Skin epidermis (tissue), 12 donors: ENCODE measurements at regions not wholly inside any gene's neighbourhood (a gene's known extent, or its start where the extent isn't known, plus 50 kb on each side); places are given as distances from the start of the nearest gene placed in this dataset.
"Not testable (repeated sequence)": the region's sequence is repeated elsewhere in the genome, so short reads cannot be mapped to it uniquely, and the experiment has no call there.

Experiments
- H3K27ac ChIP-seq, 21 experiments: fragments of 200-600 bp; sonication (generic) in 11 of 21; one replicate each; pipeline ENCODE4 v1.5.0; 2020; ENCODE audit warnings: mild to moderate bottlenecking in 3 of 21, inconsistent platforms in 2 of 21, moderate library complexity in 2 of 21
- H3K4me3 ChIP-seq, 7 experiments: fragments of 200-600 bp; sonication (generic) in 2 of 7; one replicate each; pipeline ENCODE4 v1.5.0; 2020; ENCODE audit warnings: inconsistent platforms in 2 of 7, mild to moderate bottlenecking in 2 of 7, moderate library complexity in 1 of 7

DNA sequence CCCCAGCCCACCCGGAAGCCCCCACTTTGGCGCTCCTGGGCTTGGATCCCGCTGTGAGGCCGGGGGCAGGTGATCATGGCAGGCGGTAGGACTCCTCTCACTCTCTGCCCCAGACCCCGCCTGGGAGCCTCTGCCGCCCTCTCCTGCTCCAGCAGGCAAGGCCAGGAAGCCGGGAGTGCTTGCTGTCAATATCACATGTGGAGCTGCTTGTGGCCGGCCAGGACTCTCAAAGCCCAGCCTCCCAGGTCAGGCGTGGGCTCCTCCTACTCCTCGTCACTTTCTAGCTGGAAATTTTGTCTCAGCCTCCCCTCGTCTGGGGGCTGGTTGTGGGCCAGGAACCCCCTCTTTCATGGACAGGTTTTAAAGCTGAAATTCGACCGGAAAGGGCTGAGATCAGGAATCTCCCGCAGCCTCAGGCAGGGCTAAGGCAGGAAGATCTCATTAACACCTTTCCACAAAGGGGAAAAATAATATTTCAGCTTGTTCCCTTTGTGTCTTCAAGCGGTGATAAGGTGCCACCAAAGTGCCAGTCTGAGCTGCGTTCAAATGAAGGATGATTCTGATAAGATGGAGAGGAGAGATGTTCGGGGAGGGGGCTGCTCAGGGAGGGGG is 273.6 kb upstream of the PODXL start:
- Histone ChIP-seq H3K4me3 (no peak overlapping the region), H3K27ac (no peak overlapping the region)

DNA sequence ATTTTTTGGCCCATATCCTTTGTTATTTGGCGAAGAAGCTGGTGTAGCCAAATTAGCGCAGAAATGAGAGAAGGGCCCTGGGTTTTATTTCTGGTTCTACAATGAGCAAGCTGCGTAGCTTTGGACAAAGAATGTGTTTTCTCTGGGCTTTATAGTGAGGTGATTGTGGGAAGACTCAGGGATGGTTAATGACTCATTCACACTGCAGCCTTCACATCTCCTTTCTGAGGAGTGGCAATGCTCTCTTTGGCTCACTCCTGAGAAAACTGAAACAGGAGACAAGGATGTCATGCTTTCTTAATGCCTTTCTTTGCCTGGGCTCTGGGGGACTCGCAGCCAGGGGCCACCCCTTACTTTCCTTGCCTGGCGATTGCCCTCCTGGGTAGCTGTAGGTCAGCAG is 271.0 kb upstream of the PODXL start:
- Histone ChIP-seq H3K4me3 (no peak overlapping the region), H3K27ac (no peak overlapping the region)

DNA sequence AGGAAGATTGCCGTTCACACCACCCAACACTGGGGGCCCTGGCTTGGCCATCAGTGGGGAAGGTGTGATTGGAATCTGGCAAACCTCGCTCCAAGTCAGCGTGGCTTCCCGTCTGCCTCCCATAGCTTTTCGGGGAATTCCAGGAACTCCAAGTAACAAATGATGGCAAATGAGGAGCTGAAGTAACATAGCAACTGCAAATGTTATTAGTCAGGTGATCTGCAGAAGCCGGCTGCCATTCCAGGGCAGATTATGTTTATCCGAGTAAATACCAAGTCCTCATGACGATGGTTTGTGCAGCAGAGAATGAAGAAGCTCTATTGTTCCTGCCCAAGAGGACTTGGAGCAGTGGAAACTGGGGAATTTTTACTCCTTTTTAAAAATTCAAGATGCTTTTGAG is 270.5 kb upstream of the PODXL start:
- no peak overlapping the region for H3K4me3 ChIP-seq
- no peak overlapping the region for H3K27ac ChIP-seq

DNA sequence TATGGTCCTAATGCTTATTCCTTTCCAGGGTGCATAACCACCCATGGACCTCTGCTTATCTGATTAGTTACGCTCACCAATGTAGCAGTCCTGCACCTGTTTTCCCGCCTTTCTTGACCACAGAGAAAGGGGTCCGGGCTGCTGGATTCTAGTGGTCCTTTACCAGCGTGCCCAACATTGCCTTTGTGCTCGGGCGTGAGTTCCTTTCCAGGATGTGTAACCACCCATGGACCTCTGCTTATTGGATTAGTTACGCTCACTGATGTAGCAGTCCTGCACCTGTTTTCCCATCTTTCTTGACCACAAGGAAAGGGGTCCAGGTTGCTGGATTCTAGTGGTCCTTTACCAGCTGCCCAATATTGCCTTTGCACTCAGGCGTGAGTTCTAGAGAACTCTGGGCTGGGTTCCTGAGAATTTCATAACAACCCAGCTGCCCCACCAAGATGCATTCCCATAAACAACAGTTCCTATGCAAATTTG is 267.6 kb upstream of the PODXL start:
- H3K4me3 ChIP-seq, H3K27ac ChIP-seq: not testable (repeated sequence)

DNA sequence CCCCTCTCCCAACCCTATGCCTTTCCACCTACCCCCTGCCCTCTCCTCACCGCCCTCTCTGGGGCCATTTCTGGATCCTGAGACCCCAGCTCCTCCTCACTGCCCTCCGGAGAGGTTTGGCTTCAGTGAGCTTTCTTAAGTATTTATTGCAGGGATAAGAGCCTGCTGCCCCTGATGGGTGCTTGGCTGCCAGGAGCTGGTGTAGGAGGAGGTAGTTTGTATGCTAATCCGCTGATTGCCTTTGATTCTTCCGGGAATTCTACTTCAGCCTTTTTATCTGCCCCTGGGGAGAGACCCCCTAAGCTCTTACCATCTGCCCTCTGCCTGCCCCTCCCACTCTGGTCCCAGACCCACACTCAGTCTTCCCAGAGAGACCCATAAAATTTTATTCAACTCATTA is 263.5 kb upstream of the PODXL start:
- Histone ChIP-seq H3K4me3 (no peak overlapping the region), H3K27ac (no peak overlapping the region)

DNA sequence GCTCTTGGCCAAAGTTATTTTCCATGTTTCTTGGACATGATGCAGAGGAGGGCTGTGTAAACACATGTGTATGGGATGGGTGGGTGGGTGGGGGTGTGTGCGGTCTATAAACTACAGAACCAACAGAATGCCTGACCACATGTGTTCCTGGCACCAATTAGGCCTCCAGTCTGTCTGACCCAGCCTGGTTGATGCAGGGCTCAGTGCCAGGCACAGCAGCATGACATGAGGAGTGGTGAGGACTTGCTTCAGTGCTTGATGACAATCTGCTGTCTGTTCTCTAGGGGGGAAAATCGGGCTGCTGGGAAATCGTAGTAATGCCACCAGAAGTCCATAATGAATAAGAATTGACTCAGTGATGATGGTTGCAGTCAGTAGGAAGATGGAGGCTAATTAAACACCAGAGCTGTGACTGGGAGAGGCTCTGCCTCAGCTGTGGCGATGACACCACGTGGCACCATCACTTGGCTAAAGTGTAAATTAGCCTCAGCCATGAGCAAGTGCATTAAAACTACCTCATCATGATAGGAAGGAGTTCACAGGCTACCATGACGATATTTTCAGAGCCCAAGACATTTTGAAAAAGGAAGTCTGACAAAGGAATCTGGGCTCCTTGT is 260.1 kb upstream of the PODXL start:
- Histone ChIP-seq H3K4me3 (no peak overlapping the region), H3K27ac (no peak overlapping the region)

DNA sequence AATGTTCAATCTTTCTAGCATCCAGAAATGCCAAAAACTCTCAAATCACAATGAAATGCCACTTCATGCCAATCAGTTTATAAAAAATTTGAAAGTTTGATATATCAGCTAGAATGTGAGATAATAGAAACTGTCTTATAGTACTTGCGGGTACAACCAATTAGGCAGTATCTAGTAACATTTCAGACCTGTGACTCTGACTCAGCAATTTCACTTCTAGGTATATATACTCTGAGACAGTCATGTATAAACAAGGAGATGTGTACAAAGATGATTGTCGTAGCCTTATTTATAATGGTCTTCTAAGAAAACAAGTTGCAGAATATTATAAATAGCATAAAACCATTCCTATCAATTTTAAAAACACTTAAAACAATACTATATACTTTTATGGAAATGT is 252.3 kb upstream of the PODXL start:
- Histone ChIP-seq H3K27ac (no peak overlapping the region), H3K4me3 (no peak overlapping the region)

DNA sequence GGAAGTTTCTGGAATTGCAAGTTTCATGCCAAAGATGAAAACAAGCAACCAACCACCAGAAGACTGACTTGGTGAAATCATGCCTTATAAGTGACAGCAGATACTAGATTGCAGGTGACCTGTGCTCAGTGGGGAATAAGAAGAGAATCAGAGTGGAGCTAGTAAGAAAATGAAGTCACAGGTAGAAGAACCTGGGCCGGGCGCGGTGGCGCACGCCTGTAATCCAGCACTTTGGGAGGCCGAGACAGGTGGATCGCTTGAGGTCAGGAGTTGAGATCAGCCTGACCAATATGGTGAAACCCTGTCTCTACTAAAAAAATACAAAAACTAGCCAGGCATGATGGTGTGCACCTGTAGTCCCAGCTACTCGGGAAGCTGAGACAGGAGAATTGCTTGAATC is 251.7 kb upstream of the PODXL start:
- H3K4me3 ChIP-seq, H3K27ac ChIP-seq: not testable (repeated sequence)

DNA sequence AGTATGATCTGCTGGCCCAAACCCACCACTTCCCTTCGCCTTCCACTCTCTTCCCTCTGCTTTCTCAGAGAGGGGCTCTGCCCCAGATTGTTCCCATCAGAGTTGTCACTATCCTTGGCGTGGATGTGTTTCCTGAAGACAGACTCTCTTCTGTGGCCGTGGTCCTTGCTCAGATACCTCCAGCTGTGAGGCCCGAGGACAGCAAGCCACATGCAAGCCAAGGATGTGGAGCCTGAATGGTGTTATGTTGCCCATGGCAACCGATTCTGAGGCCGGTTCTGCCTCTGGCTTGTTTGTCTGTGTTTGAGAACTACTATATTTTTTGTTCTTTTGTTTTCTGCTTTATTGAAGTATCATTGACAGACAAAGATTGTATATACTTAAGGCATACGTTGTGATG is 247.4 kb upstream of the PODXL start:
- no peak overlapping the region for H3K27ac ChIP-seq
- H3K4me3 ChIP-seq, result no peak overlapping the region

DNA sequence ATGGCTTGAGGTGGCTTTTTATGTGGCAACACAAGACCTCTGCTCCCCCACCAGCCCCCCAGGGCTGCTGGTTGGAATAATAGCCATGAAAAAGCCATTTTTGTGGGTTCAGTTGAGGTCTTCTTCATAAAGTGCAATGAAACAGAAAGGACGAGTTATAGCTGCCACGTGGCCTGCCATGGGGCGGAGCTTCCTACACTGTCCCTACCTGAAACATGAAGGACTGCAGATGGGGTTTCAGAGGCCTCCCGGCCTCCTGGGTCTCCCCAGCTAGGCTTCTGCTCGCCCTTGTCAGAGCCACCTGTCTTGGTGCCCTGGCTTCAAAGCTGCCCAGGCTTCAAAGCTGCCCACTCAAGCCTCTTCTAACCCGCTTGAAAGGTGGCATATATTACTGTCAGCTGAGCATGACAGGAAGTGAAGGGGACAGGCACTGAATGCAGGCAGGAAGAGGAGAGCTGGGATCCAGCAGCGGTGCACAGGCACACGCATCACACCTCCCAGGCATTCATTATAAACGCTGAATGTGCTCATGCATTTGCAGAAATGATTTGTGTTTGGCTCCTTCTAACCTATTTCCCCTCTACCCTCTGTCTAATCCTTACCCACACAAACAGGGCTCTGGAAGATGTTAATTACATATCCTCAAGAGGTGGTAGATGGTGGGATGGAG is 245.9 kb upstream of the PODXL start:
- no peak overlapping the region for H3K27ac ChIP-seq
- no peak overlapping the region for H3K4me3 ChIP-seq

DNA sequence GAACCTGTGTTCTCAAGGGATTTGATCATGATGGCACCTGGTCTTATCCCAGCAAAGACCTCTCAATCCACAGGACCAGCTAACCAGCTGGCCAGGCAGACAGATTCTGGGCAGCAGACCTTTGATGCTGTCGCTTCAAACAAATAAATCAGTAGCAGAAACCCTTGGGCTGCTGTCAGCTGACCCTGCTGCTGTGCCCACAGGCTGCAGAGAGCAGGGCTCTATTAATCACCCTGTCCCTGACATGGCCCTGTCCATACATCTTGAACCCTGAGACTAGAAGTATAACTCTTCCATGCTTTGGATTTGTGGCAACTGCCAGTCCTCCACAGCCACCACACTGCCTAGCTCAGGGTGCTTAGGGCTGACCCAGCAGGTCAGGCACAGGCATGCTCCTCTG is 244.1 kb upstream of the PODXL start:
- no peak overlapping the region for H3K4me3 ChIP-seq
- no peak overlapping the region for H3K27ac ChIP-seq

DNA sequence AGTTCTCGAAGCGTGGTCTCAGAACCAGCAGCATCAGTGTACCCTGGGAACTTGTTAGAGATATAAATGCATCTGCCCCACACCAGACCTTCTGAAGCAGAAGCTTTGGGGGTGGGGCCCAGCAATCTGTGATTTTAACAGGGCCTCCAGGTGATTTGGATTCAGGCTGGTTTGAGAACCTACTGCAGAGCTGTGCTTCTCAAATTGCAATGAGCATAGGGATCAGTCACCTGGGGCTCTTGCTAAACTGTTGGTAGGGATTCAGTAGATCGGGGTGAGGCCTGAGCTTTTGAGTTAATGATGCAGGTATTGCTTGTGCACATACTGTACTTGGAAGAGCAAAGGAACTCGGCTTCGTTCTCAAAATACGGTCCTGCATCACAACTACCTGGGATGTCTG is 243.6 kb upstream of the PODXL start:
- Histone ChIP-seq H3K27ac (no peak overlapping the region), H3K4me3 (no peak overlapping the region)

DNA sequence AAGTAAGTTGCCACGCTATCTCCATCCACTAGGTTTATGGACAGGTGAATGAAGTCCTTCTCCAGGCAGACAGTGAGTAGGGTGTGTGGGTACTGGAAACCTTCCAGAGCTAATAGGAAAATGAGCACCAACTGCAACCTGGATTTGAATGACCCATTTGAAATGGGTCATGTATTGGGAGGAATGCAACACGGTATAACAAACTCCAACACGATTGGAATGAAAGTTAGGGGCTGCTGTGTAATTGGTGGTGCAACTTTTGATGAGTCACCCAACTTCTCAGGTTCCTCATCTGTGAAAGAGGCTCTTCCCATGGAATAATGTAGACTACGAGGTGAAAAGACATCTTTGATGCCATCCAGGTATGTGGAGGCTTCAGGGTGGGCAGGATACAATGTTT is 241.4 kb upstream of the PODXL start:
- Histone ChIP-seq H3K27ac (no peak overlapping the region), H3K4me3 (no peak overlapping the region)

DNA sequence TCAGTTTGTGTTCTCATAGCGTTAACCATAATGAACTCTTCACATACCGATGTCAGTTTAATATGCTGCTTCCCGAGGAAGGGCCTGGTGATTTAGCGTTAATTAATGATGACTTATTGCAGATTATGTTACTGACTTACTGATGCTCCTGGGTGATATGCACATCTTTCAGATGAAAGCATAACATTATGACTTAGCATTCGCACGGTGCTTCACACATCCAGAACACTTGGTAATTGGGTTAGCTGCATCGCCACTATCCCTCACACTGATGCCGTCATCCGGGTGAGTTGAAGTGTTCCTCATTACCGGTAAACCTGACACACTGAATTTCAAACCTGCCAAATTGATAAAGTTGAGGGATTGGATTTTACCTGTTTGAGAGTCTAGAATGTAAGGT is 239.0 kb upstream of the PODXL start:
- Histone ChIP-seq H3K27ac (no peak overlapping the region), H3K4me3 (no peak overlapping the region)

DNA sequence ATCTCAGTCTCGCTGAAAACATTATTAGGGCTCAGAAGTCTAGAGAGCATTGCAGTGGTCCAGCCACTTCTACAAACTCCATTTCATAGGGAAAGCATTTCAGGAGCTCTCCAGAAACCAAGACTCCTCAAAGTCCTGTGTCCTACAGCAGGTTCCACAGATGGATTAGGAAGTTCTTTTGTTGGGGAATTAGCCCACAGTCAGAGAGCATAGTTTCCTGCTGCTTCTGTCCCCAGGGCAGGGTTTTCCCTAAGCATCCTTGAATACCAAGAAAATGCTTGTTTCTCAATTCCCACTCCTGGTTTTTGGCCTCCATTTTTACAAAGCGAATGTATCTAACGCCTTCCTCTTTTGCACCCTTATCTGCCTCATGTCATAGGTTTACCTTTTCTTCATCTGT is 235.9 kb upstream of the PODXL start:
- Histone ChIP-seq H3K4me3 (no peak overlapping the region), H3K27ac (no peak overlapping the region)

DNA sequence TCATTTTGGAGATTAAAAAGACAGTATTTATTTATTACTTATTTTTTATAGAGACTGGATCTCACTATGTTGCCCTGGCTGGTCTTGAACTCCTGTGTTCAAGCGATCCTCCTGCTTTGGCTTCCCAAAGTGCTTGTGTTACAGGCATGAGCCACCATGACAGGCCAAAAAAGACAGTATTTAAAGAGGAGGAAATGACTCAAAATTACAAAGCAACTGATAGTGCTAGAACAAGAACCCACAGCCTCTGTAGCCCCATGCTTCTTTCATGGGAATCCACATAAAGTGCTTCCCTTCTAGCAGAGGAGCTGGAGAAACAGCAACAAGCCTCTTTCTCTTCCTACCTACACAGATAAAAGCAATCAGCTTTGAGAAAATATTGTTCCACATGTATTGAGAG is 230.7 kb upstream of the PODXL start:
- Histone ChIP-seq H3K27ac (no peak overlapping the region), H3K4me3 (no peak overlapping the region)

DNA sequence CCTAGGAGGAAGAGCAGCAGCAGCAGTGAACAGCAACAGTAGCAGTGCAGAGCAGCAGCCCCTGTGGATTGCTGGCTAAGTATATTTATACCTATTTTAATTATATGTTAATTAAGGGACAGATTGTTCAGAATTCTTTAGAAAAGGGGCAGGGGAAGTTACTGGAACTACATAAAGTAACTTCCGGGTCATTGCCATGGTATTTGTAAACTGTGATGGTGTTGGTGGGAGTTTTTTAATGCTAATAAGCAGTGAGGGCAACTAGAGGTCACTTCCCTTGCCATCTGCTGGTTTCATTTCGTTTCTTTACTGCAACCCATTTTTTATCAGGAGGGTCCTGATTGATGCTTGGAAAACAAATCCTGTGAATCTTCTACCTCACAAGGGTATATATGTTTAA is 229.8 kb upstream of the PODXL start:
- no peak overlapping the region for H3K27ac ChIP-seq
- H3K4me3 ChIP-seq, result no peak overlapping the region

DNA sequence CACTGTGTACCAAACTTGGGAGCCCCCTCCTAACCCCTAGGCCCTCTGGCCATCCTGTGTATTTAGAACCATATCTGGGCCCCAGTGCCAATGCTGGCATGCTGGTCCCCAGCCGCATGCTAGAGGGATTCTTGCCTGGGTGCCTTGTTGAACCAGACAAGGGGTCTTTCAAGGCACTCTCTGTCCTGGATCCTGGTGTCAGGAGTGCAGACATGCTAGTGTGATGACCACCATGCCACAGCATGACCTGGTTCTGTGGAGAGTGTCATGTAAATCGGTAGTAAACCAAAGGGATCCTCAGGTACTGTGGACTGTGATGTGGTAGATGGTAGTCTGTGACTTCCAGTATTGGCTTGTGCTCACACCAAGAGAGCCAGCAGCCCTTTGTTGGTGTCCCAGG is 222.2 kb upstream of the PODXL start:
- H3K27ac ChIP-seq, result no peak overlapping the region
- H3K4me3 ChIP-seq, result no peak overlapping the region

DNA sequence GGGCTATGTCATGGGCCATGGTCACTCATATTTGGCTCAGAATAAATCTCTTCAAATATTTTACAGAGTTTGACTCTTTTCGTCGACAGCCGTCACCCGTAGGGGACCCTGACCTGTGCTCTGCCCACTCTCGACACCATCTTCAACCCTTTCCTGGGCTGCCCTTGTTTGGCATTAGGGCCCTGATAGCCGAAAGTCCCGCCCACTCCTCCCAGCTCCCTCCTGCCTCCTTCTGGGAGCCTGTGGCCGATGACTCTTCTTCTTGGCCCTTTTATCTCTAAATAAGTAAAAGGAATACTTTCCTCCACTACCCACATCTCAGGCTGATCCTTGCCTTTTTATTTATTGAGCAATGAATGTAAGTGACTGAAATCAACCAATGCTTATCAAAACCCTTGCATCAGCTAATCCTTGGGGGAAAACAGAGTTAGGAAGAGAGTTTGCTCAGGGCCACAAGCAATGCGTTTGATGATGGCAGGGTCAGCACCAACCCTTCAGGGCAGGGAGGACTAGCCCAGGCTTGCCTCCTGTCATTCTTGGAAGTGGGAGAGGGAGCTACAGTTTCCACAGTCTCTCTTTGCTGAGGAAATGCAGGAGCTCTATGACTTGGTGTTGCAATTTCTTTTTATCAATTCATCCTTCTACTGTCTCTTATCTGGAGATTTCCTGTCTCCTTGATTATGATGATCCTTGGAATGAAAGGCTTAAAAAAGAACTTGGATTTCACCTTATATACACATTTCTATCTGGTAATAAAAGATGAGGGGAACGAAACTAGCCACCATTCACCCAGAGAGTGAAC is 218.2 kb upstream of the PODXL start:
- Histone ChIP-seq H3K27ac (no peak overlapping the region), H3K4me3 (no peak overlapping the region)

DNA sequence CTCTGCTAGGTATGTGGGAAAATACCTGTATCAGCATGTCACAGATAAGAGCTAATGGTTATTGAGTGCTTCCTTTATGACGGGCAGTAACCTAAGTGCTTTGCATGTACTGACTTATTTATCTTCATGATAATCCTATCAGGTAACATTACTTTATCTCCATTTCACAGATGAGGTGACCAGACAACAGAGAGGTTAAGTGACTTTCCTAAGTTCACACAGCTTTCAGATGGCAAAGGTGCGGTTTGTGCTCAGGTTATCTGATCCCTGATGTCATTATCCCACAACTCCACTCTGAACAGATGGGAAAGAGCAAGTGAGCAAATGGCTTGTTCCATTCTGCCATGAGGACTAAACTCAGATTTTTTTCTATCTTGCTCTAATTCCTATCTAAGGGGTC is 217.0 kb upstream of the PODXL start:
- Histone ChIP-seq H3K27ac (no peak overlapping the region), H3K4me3 (no peak overlapping the region)

DNA sequence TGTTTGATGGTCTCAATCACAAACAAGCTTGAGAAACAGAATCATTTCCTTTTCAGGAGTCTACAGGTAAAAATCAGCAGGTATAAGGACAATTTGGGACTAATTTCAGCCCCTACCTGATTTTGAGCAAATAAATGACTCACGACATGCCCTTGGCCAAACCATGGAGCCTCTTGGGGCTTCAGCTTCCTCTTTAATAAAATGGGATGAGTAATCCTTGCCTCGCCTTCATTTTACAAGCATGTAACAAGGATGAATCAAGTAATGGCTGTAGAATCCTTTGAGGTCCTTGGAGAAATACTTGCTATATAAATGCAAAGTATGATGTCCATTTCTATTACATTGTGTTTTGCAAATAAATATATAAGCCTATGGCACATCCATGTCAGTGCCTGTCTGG is 212.8 kb upstream of the PODXL start:
- no peak overlapping the region for H3K4me3 ChIP-seq

More for the DNA sequence above, 212.8 kb upstream of the PODXL start:
- no peak overlapping the region for H3K27ac ChIP-seq
